ENCODE measurements at regions not wholly inside any gene's neighbourhood (a gene's known extent, or its start where the extent isn't known, plus 50 kb on each side); places are given as distances from the start of the nearest gene placed in this dataset.
"Not testable (repeated sequence)": the region's sequence is repeated elsewhere in the genome, so short reads cannot be mapped to it uniquely, and the experiment has no call there.

DNA sequence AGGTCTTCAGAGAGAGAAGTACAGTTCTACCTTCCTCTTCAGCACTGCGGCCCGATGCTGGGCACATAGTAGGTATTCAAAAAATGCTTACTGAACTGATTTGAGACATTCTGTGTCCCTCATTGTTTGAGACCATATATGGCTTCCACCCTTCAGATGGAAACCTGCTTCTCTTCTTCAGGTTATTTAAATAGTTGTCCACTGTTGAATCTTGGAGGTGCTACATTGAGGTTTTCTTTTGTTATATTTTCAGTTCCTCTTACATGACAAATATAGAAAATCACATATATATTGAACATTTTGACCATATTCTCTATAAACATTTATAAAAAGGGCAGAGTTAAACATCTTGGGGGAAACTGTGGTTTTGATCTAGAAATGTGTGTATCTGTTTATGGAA lies 200.2 kb upstream of the LRRC3B start:
- no peak for DNase-seq

- no peak for DNase-seq
These were observed 197.5 kb upstream of the LRRC3B start for GRCh38 chr3:26425076-26425475.

DNA sequence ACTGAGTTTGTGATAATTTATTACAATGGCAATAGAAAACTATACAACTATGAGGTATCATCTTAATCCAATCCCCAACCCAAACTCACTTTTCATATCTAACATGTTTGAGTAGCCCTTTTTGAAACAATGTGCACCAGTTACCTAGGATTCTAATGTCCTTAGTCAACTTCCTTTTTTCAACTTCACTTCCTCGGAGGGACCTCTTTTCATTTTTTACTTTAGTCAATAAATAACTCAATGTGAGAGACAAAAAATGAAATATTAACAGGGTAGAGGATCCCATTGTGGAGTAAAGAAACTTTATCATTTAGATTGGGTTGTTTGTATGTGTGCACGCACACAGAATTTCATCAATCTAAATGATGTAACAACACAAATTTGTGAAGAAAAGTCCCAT lies 193.6 kb upstream of the LRRC3B start:
- no peak for DNase-seq

DNA sequence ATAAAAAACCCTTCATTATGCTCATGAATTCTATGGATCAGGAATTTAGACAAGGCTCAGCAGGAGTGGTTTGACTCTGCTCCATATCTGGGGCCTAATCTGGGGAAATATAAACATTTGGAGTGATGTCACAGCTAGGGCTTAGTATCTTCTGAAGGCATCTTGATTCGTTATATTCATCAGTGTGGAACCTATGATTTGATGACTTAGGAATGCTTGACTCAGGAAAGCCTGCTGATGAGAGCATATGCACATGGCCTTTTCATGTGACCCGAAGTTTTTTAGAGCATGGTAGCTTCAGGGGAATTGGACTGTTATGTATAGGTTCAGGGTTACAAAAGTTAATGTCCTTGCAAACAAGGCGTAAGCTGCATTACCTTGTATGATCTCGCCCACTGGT lies 184.9 kb upstream of the LRRC3B start:
- no peak for DNase-seq

- no peak for DNase-seq
These were observed 184.1 kb upstream of the LRRC3B start for GRCh38 chr3:26438325-26438940.

- no peak for DNase-seq
These were observed 183.3 kb upstream of the LRRC3B start for GRCh38 chr3:26438981-26439884.

- no peak for DNase-seq
These were observed 172.6 kb upstream of the LRRC3B start for GRCh38 chr3:26449996-26450395.

DNA sequence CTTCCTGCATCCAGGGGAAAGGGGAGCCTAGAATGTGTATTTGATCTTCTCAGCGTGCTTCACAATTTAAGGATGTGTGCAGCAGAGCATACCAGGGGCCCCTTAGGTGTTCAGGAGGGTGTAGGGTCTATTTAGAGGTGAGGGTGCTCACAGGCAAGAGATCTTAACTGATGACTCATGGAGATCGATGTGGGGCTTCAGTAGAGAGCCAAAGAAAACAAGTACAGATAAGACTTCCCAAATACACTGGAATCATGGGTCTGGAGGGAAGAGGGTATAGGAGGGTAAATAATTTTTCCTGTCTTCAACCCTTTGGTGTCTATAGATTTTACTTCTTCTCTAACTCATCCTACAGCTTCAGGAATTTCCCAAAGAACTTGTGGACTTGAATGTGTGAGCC lies 170.2 kb upstream of the LRRC3B start:
- DNase-seq = no peak

DNA sequence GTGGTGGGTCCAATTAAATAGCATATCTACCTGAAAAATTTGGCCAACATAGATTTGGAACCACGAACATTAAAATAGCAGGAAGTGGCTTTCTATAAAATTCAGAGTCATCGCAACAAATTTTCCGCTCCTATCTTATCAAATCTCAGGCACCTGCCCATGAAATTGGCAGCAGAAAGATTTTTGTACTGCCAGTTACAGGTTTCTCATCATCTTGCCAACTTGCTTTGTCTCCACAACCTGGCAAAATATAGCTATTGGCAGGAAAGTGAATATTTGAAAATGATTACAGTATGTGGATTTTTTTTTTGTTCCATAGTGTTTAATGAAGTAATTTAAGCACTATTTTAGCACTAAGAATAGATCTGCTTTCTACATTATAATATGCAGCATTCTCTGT lies 161.6 kb upstream of the LRRC3B start:
- no peak for DNase-seq

DNA sequence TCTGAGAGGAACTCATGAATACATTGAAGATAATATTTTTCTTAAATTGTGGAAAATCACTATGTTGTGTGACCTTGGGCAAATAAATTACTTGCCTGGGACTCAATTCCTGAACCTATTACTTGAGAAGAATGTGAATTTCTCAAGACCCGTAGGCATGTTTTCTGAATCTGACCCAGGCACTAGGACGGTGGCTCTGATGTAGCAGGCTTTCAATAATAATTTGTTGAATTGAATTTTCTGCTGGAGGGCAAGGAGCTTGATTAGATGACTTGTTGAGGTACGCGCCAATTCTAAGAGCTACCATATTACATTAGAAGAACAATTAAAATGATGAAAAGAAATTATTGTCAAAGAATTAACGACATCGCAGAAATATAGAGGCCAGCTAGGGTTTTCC lies 150.2 kb upstream of the LRRC3B start:
- no peak for DNase-seq

DNA sequence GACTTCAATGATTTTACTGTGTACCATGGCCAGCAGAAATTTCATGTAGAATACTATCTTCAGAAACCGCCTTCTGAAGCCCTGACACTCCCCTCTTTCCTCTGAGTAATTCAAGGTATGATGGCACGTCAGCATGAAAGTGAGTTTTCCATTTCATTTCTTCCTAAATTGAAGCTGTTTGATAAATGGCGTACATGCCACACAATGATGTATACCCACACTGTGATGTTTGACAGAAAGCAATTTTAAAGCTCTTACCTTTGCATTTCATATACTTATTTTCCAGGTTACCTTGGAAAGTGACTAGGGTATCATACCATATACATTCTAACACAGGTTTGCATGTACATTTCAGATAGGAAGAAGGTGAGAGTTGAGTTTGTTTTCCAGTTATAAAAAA lies 147.9 kb upstream of the LRRC3B start:
- DNase-seq = no peak

DNA sequence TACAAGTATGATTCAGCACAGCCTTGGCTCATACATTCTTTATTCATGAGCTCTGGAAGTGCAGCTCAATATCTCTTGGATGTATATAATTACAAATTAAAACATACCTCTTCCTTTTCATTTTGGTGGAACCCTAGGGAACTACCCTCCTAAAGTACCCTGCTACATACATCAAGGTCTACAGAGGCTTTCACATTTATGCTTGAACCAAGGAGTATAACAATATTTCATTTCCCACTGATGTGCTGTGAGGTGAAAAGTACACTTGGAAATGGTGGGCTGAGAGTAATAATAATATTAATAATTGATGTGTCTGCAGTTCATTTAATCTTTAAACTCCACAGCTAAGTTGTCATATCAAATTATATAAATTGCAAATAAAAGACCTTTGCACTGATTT lies 142.2 kb upstream of the LRRC3B start:
- no peak for DNase-seq

- no peak for DNase-seq
These were observed 138.4 kb upstream of the LRRC3B start for GRCh38 chr3:26484140-26484539.

DNA sequence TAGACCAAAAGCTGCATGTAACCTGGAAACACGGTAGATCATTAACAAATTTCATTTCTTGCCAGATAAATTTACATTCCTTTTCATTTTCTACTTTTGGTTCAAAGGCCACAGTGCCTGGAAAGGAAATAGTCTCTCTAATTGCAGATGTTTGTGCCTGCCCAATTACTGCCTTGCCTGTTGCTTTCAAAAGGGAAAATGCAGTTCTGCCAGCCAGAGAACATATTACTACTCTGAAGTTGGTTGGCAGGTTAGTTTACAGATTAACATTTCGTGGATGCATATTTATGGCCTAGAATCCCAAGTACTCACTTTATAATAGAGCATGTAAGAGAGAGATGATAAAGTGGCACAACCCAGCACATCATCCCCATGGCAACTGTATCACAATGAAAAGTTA lies 124.3 kb upstream of the LRRC3B start:
- no peak for DNase-seq

DNA sequence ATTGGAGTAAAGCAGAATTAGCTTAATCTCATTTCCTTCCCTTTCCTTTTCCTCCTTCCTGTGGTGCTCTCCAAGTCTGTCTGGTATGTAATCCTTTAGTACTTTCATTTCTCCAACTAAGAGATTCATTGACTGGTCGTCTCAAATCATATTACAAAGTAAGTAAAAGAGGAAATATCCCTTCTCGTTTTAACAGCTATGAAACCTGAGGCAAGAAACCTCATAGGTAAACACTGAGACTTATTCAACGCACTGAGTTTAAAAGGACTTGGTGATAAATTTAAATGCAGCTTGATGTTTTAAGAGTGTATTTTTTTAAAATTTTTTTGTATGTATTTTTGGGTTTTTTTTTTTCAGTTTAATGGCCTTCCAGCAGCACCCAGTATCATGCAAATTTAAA lies 117.2 kb upstream of the LRRC3B start:
- no peak for DNase-seq

DNA sequence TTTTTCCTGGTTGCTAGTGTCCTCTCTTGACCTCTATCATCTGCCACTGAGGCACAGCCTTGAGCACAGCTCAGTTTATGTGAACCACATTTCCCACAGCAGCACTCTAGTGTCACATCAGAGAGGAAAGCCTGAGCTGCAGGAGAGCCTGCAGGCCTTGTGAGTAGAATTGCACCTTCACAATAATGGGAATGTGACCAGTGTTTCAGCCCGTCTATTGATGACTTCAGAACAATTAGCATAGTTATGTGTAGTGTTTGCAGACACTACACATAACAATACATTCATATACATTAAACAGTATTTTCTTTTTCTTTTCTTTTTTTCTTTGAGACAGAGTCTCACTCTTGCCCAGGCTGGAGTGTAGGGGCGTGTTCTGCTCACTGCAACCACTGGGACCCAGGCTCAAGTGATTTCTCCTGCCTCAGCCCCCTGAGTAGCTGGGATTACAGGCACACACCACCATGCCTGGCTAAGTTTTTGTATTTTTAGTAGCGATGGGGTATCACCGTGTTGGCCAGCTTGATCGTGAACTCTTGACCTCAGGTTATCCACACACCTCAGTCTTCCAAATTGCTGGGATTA lies 108.0 kb upstream of the LRRC3B start:
- not testable (repeated sequence) for DNase-seq

- DNase-seq = no peak
These were observed 107.2 kb upstream of the LRRC3B start for GRCh38 chr3:26515351-26515750.

DNA sequence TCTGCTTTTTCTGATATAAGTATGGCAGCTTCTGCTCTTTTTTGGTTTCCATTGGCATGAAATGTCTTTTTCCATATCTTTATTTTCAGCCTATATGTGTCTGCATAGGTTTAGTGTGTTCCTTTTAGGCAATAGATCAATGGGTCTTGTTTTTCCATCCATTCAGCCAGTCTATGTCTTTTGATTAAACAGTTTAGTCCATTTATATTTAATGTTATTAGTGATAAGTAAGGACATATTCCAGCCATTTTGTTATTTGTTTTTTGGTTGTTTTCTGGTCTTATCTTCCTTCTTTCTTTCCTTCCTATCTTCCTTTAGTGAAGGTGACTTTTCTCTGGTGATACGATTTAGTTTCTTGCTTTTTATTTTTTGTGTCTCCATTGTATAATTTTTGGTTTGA lies 101.3 kb upstream of the LRRC3B start:
- DNase-seq = no peak

DNA sequence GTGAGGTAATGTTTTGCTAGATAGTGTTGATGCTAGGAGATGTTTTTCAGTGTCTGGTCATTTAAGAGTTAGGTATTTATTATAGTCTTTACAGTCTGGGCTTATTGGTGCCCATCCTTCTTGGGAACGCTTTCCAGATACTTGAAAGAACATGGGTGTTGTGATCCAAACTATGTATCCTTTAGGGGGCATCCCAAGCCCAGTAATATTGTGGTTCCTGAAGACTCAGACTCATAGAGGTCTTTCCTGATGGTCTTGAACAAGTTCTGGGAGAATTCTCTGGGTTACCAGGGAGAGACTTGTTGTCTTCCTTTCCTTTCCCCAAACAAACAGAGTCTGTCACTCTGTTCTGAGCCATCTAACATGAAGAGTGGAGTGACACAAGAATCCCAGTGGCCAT lies 99.7 kb upstream of the LRRC3B start:
- no peak for DNase-seq

- DNase-seq = no peak
These were observed 97.6 kb upstream of the LRRC3B start for GRCh38 chr3:26525013-26525412.

- no peak for DNase-seq
These were observed 87.4 kb upstream of the LRRC3B start for GRCh38 chr3:26535151-26535550.

- no peak for DNase-seq
These were observed 85.6 kb upstream of the LRRC3B start for GRCh38 chr3:26536955-26537354.

DNA sequence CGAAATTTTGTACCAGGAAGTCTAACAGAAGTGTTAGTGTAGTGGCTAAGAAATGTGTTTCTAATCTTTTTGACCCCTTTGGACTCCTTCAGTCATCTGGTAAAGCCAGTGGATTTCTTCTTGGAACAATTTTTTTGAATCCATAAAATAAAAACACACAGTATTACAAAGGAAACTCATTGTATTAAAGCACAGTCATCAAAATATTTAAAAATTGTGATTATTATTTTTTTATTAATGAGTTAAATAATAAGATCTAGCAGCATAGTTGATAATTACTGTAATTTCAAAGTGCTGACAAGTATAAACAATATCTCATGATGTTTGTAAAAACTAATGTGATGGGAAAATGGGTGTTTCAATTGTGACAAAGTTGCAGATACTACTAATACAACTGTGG lies 72.2 kb upstream of the LRRC3B start:
- DNase-seq = no peak

DNA sequence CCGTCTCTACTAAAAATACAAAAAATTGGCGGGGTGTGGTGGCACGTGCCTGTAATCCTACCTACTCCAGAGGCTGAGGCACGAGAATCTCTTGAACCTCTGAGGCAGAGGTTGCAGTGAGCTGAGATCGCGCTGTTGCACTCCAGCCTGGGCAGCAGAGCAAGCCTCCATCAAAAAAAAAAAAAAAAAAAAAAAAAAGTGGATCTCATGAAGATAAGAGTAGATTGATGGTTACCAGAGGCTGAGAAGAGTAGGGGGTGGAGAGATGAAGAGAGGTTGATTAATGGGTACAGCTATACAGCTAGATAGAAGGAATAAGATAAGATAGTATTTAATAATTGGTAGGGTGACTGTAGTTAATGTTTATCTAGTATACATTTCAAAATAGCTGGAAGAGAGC lies 65.9 kb upstream of the LRRC3B start:
- no peak for DNase-seq
